T follicular helper cell (primary cell): ENCODE measurements at regions not wholly inside any gene's neighbourhood (a gene's known extent, or its start where the extent isn't known, plus 50 kb on each side); places are given as distances from the start of the nearest gene placed in this dataset.

Experiments
- DNase-seq: peaks from one replicate; pipeline ENCODE4 v3.0.0-alpha.2; 2020; ENCODE audit warnings: low read depth

DNA sequence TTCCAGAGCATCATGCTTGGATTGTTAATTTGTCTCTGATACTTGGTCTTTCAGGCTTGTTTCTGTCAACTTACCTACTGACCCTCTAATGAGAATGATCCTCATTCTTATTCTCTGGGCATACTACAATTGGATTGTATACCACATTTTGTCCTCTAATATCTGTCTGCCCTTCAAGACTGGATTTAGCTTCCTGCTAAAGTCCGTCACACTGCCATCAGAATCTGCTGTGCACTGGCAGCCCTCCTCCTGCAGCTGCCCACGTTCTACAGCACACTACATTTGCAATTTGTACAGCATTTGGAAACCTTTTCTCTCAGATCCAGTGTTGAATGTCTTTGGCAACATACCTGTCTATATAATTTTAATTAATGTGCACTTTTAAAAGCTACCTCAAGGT, 183.1 kb downstream of the ZNF330 start:
- DNase-seq, result no peak

- no peak for DNase-seq
These were observed 185.5 kb downstream of the ZNF330 start for GRCh38 chr4:141406237-141406636.

GRCh38 chr4:141409556-141409955, 188.9 kb downstream of the ZNF330 start:
- DNase-seq, result no peak

GRCh38 chr4:141410839-141411238, 190.1 kb downstream of the ZNF330 start:
- DNase-seq, result no peak

GRCh38 chr4:141411936-141412335, 191.2 kb downstream of the ZNF330 start:
- no peak for DNase-seq

DNA sequence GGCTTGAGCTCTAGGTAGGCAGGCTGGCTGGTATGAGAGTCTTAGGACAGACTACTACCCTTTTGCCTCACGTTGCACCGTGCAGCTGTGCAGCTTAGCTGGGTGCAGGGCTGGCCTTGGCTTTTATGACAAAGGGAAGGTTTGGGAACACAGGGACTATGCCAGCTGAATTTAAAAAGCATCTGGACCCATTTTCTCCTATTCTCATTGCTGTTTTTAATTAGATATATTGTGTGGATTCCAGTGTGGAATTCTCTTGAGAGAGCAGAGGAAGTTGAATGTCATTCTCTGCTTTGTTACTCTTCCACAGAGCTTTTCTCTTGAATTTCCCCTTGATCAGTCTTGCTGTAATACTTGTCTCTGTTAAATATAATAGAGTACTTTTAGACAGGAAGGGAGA, 192.7 kb downstream of the ZNF330 start:
- no peak for DNase-seq

DNA sequence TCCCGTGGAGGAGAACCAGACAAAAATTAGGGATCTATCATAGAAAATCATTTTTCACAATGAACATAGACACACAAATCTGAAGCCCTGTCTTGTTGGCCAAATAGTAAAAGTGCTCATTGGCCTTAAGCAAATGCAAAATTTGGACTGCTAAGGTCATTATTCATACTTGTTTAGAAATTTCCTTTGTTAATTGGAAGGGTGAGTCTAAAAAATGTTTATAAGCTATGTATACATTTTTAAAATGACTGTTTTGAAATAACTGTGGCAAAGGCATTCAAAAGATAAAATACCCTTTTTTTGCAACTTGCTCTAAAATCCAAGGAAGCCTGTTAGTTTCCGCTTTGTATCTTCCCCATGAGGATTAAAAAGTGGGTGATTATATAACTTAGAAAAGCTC, 195.0 kb downstream of the ZNF330 start:
- no peak for DNase-seq

GRCh38 chr4:141416219-141416618, 195.5 kb downstream of the ZNF330 start:
- no peak for DNase-seq

GRCh38 chr4:141416677-141417363, 196.1 kb downstream of the ZNF330 start:
- no peak for DNase-seq

DNA sequence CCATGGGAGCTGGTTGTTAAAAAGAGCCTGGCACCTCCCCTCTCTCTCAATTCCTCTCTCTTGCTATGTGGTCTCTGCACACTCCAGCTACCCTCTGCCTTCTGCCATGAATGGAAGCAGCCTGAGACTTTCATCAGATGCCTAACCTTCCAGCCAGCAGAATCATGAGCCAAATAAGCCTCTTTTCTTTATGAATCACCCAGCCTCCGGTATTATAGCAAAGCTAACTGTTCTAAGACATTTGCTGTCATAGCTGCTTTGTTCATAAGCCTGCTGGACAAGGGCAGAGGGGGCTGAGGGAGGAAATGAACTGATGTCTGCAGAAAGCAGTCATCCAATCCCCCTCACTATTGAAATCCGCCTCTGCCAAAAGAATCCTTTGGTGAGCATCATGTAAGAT, 196.7 kb downstream of the ZNF330 start:
- no peak for DNase-seq

- no peak for DNase-seq
These were observed 204.4 kb downstream of the ZNF330 start for GRCh38 chr4:141425124-141425523.

- DNase-seq, result no peak
These were observed 207.1 kb downstream of the ZNF330 start for GRCh38 chr4:141427726-141428296.

- DNase-seq, result no peak
These were observed 206.4 kb upstream of the IL15 start for GRCh38 chr4:141429933-141430332.

- DNase-seq, result no peak
These were observed 205.7 kb upstream of the IL15 start for GRCh38 chr4:141430686-141431085.

DNA sequence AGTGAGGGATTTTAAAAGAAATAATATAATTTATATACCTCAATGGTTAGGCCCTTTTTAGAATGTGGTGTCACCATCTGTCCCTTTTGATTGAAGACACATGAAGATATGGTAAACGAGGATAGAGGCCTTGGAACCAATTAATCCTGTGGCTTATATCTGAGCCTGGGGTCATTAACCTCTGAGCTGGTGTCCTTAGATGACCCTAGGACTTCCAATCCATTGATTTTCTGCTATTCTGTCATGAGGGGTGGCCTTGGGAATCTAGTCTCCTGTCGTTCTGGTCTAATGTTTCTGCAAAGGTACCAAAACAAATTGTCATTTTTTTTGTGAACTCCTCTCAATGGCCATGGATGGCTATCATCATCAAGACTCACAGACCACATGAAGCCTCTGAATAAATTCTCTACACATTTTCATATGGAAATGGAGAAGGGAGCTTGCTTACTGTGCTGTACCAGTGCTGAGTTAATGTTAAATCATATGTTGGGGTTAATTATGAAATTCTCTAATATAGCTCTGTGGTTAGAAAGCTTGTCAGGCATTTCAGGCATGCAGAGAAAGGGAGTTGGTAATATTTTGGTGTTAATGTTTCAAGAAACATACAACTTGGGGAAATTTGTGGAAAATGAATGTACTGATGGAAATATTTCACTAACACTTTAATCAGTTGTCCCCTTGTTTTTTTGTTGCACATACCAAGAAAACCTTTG, 204.2 kb upstream of the IL15 start:
- DNase-seq, result no peak

GRCh38 chr4:141435446-141436225, 200.7 kb upstream of the IL15 start:
- DNase-seq, result no peak

DNA sequence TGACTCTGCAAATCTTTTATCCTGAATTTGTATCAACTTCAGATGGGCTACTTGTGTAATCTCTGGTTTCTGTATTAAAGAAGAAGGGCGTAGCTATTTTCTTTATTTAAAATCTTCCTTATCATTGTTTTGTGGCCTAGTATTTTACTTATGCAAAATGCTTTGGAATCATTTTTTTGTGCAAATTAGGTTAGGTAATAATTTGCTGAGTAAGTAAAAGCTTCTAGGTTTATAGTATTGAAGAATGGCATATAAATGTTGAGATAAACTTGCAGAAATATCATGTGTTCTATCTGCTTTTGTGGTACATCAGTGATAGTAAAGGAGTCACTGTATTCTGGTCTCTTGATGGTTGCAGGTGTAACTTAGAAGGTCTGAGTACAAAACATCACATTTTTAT, 197.2 kb upstream of the IL15 start:
- DNase-seq, result no peak

- DNase-seq, result no peak
These were observed 188.6 kb upstream of the IL15 start for GRCh38 chr4:141447761-141448160.

GRCh38 chr4:141448490-141448889, 187.9 kb upstream of the IL15 start:
- no peak for DNase-seq

DNA sequence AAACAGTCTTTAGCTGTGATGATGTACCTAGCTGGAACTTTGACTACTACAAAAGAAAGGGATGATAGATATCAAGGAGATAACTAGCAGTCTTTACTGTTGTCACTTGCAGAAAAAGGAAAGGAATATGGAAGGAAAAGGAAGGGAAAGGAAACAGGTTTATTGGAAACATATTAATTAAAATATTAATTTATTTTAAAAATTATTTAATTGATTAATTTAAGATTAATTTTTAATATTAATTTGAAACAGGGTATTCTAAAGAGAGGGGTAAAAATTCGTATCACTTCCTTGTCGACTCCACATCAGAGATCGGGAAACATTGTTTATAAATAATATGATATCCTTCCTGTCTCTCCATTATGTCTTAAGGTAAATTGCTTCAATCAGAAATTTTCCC, 186.5 kb upstream of the IL15 start:
- no peak for DNase-seq

DNA sequence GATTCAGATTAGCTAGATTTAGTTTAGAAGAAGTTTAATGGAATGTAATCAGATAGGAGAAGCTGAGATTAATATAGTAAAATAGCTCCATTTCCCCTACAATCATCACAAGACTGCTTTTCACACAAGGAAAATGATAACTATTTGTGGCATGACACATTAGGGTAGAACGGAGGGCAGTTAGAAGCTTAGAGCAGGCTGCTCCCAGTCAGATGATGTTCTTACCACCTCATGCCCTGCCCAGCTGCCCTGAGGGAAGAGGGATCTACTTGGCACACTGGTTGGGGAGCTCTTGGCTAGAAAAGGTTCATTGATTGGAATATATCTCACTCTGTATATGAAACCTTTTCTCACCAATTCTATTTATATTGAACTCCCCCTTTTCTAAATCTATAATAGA, 180.7 kb upstream of the IL15 start:
- no peak for DNase-seq

GRCh38 chr4:141457653-141458052, 178.7 kb upstream of the IL15 start:
- no peak for DNase-seq

- DNase-seq, result no peak
These were observed 177.9 kb upstream of the IL15 start for GRCh38 chr4:141458501-141458900.
